ENCODE measurements at regions not wholly inside any gene's neighbourhood (a gene's known extent, or its start where the extent isn't known, plus 50 kb on each side); places are given as distances from the start of the nearest gene placed in this dataset.

DNA sequence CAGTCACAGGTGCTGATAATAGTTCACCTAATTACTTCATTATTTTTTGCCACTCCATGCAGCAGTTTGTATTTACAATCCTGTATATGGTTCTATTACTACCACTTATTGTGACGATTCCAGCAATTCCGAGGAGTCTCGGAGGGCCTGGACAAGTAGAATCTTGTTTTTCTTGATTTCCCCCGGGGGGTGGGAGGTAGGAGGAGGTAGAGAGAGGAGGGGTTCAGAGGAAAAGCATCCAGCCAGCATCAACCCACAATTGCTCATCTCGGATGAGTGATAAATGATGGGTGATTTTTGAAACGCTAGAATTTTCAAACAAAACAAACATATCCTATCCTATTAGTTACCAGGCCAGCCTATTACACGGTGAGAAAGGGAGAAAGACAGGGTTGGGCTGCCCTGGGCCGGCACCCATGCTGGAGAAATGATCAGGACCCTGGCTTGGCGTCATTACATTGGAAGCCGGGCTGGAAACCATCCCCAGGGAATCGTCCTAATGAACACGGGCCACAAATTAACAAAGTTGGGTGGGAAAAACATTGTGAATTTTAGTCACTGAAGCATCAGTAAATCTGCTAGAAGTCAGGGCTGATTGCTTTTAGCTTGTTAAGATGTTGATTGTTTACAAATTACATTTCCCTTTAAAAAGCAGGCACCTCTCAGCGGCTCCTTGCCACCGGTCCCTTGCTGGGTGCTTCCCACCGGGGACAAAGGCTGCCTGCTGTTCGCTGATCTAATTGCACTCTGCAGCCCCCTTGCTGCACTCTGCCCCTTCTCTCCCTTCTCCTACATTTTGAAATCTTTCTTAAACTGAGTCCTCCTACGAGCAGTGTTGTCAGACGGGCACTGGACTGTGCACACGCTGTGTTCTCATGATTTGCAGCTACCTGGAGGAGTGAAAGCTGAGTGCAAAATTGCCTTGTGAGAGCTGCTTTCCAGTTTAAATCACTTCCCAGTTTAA is 95.5 kb downstream of the FAM204A start:
- no peak for DNase-seq

DNA sequence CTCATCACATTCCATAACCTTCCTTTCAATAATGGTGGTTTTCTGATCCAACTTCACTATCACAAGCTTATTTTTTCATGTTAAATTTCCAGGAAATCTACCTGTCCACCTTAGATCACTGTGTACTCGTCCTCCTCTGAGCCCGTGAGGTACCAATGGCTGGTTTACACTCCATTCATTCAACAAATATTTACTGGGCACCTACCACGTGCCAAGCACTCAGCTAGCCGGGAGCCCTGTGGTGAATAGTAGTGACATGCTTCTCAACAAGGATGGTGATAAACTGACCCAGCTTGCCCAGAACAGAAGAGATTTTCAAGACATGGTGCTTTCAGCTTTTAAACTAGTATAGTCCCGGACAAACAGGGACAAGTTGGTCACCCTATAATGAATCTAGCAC is 98.2 kb downstream of the FAM204A start:
- DNase-seq: no peak

DNA sequence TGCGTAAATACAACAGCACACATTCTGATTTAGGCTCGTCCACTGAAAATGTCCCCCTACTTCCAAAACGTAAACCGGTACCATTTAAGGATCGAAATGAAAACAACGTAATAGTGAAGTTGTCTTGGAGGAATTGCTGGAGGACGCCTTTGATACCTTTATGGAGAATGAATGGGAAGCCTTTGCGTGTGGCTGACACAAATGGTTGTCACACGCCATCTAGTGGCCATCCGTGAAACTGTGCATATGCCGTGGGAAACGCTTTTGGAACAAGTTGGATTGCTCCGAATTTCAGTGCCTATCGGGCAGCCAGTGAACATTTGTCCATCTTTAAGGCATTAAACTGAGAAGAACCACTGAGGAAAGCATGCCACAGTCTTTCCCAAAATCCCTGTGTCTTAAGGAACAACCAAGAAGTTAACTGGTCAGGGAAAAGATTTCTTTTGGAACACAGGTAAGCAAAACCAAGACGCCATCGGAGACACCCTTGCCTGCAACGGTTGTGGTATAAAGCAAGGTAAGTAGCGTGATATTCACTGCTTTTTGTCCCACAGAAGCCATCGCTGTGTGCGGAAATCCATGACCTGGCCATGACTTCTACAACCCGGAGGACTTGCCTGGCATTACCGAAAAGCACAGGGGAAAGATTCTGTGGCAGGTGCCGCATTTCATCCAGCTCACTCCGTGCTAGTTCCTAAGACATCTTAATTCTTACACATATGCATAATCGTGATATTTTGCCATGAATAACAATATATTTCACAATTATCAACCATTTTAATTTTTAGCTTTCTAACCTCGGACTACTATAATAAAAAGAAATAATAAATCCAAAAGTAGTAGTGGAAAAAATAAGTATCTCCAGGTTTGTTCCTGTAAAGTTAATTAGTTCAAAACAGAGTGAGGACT is 100.6 kb downstream of the FAM204A start:
- DNase-seq: peak; percentile 91

DNA sequence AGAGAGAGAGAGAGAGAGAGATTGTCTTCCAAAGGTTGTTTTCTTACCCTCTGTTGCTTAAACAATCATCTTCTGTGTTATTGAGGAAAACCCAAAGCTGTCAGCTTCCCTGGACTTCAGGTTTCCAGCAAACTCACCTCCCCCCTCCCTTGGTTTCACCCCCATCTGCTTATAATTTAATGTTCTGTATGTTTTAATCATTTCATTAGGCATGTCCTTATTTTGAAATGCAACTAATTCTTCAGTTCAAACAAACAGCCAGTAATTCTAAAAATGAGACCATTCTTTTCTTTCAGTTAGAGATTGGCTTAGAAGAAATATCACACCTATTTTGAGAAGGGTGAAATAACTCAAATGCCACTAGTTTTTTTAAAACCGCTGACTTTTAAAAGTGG is 102.9 kb downstream of the FAM204A start:
- no peak for DNase-seq

DNA sequence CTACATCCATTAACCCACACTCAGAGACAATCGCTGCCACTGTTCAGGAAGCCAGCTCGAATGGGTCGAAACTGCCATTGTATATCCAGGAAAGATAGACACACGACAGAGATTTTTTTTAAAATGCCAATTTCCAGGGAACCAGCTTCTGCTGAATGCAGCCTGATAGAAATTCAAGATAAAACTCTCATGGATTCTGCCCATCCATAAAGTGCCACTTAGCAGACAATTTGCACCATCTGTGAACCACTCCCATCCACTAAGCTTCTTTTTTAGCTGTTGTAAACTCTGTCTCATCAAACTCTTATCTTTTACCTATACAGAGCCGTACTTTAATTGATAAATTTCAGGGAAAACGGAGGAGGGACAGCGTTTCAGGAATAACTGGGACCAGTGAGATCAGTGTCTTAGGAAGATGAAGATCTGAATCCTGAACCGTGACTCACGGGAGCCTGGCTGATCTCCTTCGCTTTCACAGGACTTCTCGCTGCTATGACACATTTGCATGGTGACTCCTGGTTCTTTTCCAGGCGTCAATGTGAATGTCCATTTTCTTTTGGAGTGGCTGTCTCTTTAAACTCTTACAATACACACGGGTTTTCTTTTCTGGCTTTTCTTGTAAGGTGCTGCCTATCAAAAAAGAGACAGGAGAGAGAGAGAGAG is 103.4 kb downstream of the FAM204A start:
- DNase-seq: no peak

DNA sequence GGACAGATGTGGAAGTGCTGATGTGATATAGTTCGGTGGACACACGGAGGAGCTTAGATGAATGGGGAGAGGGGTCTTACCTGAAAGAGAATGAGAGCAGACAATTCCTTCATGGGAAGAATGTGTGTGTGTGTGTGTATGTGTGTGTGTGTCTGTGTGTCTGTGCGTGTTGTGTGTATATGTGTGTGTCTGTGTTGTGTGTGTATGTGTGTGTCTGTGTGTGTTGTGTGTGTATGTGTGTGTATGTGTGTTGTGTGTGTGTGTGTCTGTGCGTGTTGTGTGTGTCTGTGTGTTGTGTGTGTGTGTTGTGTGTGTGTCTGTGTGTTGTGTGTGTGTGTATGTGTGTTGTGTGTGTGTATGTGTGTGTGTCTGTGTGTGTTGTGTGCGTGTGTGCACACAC is 104.2 kb downstream of the FAM204A start:
- DNase-seq: no peak

- peak; percentile 90 for DNase-seq
Measured at GRCh38 chr10:118234683-118235082, 107.4 kb downstream of the FAM204A start.

DNA sequence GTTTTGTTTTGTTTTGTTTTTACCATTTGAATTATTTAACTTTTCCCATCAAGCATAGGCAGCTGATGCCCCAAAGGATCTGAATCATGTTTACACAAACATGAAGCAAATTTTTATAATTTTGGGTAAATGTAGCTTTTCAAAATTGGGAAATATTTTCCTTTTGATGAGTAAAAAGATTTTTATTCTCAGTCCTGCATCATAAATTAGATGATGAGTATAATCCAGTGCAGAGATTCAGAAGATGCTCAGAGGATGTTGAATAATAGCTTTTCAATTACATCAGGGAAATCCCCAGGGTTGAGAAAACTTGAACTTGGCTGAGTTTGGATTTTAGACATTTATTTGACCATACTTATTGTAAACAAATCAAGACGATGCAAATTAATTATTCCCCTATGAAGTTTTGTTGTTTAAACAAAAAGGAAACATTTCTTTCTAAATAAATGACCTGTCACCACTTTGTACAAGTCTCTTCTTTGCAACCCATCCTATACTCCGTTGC is 121.7 kb downstream of the FAM204A start:
- DNase-seq: peak; percentile 39

- DNase-seq: no peak
Measured at GRCh38 chr10:118218562-118218961, 123.6 kb downstream of the FAM204A start.

DNA sequence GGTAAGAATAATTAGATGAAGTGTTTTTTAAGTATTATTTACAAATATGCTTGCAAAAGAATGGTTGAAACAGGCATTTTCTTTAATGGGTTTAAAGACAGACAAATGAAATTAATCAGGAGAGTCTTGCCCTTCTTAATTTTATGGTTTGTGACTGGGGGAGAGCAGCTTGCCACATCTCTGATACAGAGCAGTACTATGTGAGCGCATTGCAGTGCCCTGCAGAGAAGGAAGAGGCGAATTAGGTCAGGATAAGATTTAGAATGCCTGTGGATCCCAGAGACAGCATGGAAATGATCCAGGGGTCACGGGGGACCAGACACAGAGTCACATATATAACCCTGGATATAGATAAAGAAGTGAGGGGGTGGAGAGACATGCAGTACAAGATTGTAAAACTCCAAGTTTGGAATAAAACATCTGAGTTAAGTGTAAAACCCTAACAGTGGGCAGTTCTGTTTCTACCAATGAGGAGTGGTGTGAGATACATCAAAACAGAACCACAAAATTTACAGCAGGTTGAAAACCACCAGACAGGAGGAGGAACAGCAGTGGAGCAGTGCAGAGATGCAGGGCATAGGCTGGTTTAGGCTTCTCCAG is 125.5 kb downstream of the FAM204A start:
- no peak for DNase-seq

GRCh38 chr10:118216020-118216419 is 126.1 kb downstream of the FAM204A start:
- no peak for DNase-seq

DNA sequence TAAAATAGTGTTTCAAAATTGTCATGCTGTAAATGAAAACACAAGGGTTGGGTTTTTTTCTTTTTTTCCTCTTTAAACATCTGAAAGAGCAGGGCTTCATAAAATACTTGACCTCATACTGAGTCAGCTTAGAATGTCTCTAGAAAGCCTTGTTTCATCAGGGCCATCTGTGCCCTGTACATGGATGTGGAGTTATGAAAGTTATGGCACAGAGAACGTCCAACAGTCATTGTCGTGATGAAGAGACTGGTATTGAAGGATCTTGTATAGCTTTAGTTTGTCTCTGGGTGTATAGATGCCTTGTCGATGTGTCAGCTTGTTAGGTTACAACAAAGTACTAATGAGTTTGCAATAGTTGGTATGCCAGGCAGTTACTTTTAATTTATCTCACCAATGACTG is 127.3 kb downstream of the FAM204A start:
- no peak for DNase-seq

GRCh38 chr10:118213436-118213835 is 128.7 kb downstream of the FAM204A start:
- DNase-seq: no peak

- no peak for DNase-seq
Measured at GRCh38 chr10:118210276-118210675, 131.8 kb downstream of the FAM204A start.

- DNase-seq: no peak
Measured at GRCh38 chr10:118209215-118209614, 132.9 kb downstream of the FAM204A start.

DNA sequence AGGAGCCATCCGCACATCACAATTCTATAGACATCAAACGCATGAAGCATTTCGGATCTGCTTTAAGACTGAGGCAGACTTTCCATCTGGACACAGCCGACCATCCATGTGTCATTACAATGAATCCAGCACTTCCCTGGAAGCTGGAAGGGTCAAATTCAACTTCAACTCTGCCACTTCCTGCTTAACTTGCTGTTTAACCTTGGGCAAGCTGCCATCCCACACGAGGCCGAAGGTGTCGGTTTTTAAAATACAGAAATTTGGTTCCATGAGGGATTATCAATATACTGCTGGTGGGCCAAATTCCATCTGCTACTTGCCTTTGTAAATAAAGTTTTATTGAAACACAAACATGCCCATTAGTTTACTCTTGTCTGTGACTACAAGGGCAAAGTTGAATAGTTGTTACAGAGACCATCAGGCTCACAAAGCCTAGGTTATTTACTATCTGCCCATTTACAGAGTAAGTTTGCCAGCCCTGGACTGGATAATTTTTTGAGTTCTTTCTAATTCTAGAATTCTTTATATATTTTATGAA is 134.6 kb downstream of the FAM204A start:
- no peak for DNase-seq

GRCh38 chr10:118204292-118204943 is 137.7 kb downstream of the FAM204A start:
- DNase-seq: no peak

DNA sequence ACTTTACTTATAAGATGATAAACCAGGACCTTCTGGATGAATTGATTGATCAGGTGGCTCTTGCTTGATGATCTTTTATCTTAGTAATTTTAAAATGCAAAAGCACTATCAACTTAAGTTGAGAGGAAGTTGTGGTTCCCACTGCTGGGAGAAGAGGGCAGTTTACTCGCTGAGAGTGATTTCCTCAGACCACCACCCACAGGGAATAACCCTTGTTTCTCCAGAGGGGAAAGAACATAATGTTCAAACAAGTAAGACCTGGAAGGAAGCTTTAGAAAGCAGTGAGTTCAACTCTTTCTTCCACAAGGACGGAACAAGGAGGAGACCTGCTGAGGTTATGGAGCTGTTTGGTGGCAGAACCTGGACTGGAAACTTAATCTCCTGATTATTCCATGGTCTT is 138.7 kb downstream of the FAM204A start:
- DNase-seq: no peak

- DNase-seq: no peak
Measured at GRCh38 chr10:118195729-118196128, 146.4 kb downstream of the FAM204A start.

DNA sequence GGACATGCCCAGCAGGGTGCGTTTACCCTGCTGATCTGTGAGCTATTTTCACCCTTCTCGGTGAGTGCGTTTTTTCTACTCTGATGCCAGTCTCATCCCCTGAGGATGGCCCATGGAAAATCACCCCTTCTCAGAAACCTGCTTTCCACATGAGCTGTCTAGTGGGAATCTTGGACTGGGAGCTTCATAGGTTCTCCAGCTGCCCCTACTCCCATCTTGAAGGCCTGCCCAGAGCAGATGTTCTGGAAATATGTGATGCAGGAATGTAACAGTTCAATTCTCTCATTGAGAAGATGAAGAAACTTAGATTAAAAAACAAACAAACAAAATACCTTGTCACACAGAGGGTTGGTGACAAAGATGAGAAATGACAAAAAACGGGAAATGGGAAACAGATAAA is 146.9 kb upstream of the RAB11FIP2 start:
- no peak for DNase-seq

DNA sequence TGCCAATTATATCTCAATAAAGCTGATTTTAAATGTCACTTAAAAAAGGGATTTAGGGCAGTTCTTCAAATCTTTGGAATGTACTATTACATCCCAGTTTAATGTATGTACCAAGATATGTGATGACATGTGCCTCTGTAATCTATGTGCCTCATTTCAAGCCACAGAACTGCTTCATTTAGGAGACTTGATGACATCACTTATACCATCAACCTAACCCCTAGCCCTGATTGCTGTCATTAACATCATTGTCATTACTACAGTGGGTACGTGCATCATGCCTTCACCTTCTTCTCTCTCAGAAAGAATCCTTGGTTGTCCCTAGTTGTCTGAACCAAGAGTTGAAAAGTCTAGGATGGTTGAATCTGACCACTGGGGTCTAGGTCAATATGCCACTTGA is 134.3 kb upstream of the RAB11FIP2 start:
- DNase-seq: no peak
